ENCODE measurements at regions not wholly inside any gene's neighbourhood (a gene's known extent, or its start where the extent isn't known, plus 50 kb on each side); places are given as distances from the start of the nearest gene placed in this dataset.

DNA sequence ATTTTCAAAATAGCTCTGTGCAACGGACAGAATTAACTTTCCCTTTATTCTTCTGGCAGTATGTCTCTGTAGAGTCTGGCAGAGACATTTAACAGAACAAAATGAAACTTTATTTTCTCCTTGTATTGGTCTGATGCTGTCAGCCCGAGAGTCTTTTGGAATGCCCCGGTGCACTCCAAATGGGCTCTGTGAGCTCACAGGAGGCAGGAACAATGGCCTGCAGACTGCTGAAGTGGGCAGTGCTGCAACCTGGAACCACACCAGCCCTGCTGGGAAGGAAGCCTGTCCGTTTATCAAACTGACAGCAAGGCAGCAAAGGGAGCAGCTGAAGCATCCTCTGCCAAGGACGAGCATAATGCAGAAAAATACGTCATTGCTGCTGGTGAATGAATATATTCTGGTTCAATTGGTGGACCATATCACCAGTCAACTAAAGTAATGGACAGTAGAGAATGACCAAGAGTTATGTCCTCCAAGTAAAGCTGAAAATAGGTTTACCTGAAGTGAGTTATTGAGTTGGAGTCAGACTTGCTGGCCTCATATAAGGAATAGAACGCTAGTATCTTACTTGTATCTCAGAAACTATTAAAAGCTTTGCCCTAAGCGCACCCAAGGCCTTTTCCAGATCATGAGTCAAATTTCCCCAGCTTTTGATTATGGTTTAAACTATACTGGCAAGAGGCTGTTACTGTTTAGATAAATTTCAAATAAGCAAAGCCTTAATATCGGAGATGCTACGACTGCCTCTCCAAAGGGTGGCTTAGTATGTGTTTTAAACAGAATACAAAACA lies 207.6 kb upstream of the TANK start:
- Histone ChIP-seq H3K9me3 (no peaks in the 10 kb centered on the region), H3K4me3 (no peak overlapping the region), H3K27me3 (no peaks in the 10 kb centered on the region), H3K36me3 (no peaks in the 10 kb centered on the region), H3K4me1 (no peaks in the 10 kb centered on the region), H3K9ac (ENCODE audit: low read depth in 2 of 2, low read length in 2 of 2) (no peak overlapping the region), H3K27ac (peak overlapping the region; percentile 25)
- no peak for DNase-seq
- TF ChIP-seq, protein P1, sequence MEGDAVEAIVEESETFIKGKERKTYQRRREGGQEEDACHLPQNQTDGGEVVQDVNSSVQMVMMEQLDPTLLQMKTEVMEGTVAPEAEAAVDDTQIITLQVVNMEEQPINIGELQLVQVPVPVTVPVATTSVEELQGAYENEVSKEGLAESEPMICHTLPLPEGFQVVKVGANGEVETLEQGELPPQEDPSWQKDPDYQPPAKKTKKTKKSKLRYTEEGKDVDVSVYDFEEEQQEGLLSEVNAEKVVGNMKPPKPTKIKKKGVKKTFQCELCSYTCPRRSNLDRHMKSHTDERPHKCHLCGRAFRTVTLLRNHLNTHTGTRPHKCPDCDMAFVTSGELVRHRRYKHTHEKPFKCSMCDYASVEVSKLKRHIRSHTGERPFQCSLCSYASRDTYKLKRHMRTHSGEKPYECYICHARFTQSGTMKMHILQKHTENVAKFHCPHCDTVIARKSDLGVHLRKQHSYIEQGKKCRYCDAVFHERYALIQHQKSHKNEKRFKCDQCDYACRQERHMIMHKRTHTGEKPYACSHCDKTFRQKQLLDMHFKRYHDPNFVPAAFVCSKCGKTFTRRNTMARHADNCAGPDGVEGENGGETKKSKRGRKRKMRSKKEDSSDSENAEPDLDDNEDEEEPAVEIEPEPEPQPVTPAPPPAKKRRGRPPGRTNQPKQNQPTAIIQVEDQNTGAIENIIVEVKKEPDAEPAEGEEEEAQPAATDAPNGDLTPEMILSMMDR (IDR thresholded peaks at IDR 0.05), result no peak
- intact Hi-C loops (cut with DNase I), result no loop called here

DNA sequence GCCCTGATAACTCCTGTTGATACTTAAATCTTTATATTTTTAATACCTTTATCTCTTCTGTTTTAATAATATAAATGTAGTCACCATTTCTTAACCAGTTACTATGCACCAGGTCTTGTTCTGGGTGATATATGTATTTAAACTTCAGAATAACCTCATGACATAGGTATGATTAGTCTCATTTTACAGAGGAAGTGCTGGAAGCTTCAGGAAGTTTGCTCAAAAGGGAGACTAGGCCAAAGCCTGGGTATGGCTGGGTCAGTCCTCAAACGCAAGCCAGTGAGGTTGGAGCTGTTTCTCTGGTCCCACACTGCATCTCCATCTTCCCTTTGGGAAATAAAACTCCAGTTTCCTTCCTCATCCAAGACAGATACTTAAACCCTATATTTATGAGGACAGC lies 204.7 kb upstream of the TANK start:
- intact Hi-C loops (cut with DNase I), result no loop called here
- TF ChIP-seq, protein P1 (IDR thresholded peaks at IDR 0.05), result no peak
- DNase-seq, result no peak
- no peak overlapping the region for H3K4me3 ChIP-seq
- no peaks in the 10 kb centered on the region for H3K4me1 ChIP-seq
- H3K27me3 ChIP-seq, result no peaks in the 10 kb centered on the region
- H3K27ac ChIP-seq, result no peak overlapping the region
- no peaks in the 10 kb centered on the region for H3K9me3 ChIP-seq
- H3K9ac ChIP-seq (ENCODE audit: low read depth in 2 of 2, low read length in 2 of 2), result no peak overlapping the region
- no peaks in the 10 kb centered on the region for H3K36me3 ChIP-seq

DNA sequence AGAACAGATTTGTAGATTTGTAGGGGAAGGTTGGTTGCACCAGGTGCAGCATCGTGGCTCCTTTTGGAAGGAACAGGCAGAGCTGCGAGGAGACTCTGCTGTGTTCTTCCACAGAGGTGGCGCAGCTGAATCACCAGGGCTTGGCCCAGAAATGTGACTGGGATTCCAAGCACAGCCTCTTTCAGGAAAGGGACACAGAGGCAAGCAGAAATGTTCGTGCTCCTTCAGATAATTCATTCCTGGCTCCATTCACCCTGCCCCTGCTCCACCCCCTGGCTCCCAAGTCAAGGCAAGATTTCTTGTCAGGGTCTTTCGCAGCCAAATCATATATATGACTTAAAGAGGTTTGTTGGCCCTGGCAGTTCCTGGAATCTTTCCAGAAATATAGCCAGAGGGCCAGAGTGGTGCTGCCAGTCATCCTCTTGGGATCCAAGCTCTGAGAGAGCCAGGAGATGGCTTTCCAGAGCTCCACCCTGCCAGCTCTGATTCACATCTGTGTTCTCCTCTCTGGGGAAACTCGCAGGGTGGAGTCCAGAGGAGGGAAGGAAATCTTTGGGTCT lies 203.9 kb upstream of the TANK start:
- no peak overlapping the region for H3K9ac ChIP-seq (ENCODE audit: low read depth in 2 of 2, low read length in 2 of 2)
- intact Hi-C loops (cut with DNase I), result no loop called here
- peak; percentile 24 for DNase-seq
- no peaks in the 10 kb centered on the region for H3K27me3 ChIP-seq
- H3K9me3 ChIP-seq, result no peaks in the 10 kb centered on the region
- TF ChIP-seq, protein P1 (IDR thresholded peaks at IDR 0.05), result no peak
- H3K4me1 ChIP-seq, result no peaks in the 10 kb centered on the region
- no peaks in the 10 kb centered on the region for H3K36me3 ChIP-seq
- H3K4me3 ChIP-seq, result no peak overlapping the region
- no peak overlapping the region for H3K27ac ChIP-seq

GRCh38 chr2:160963957-160964356 lies 196.3 kb upstream of the TANK start:
- H3K36me3 ChIP-seq, result no peaks in the 10 kb centered on the region
- TF ChIP-seq, protein P1 (IDR thresholded peaks at IDR 0.05), result no peak
- intact Hi-C loops (cut with DNase I), result no loop called here

GRCh38 chr2:160967523-160967922 lies 192.7 kb upstream of the TANK start:
- Histone ChIP-seq H3K9me3 (no peaks in the 10 kb centered on the region), H3K27ac (no peak overlapping the region), H3K27me3 (no peaks in the 10 kb centered on the region), H3K9ac (ENCODE audit: low read depth in 2 of 2, low read length in 2 of 2) (no peak overlapping the region), H3K4me3 (no peak overlapping the region), H3K4me1 (no peaks in the 10 kb centered on the region), H3K36me3 (no peaks in the 10 kb centered on the region)
- TF ChIP-seq, protein P1 (IDR thresholded peaks at IDR 0.05), result no peak
- no peak for DNase-seq
- intact Hi-C loops (cut with DNase I), result no loop called here

More at GRCh38 chr2:160963957-160964356, 196.3 kb upstream of the TANK start:
- H3K27ac ChIP-seq, result no peak overlapping the region
- no peak overlapping the region for H3K9ac ChIP-seq (ENCODE audit: low read depth in 2 of 2, low read length in 2 of 2)
- DNase-seq, result no peak
- no peaks in the 10 kb centered on the region for H3K4me1 ChIP-seq
- no peak overlapping the region for H3K4me3 ChIP-seq
- H3K9me3 ChIP-seq, result no peaks in the 10 kb centered on the region
- H3K27me3 ChIP-seq, result no peaks in the 10 kb centered on the region
